Prostate gland (tissue), 2 donors: ENCODE measurements at regions not wholly inside any gene's neighbourhood (a gene's known extent, or its start where the extent isn't known, plus 50 kb on each side); places are given as distances from the start of the nearest gene placed in this dataset.

ENCODE experiments used
- DNase-seq: peaks from one replicate; pipeline ENCODE4 v3.0.0-alpha.2; 2019; ENCODE audit warnings: low spot score
- H3K27ac ChIP-seq, 2 donors: fragments of 200-600 bp; sonication (generic); 2 replicates each; pipeline ENCODE4 v1.5.1; 2017 to 2019
- H3K27me3 ChIP-seq: fragments of 200-600 bp; sonication (generic); replicated peaks from 2 replicates; pipeline ENCODE4 v1.5.1; 2019; ENCODE audit not compliant: insufficient read depth
- H3K36me3 ChIP-seq, 2 donors: fragments of 200-600 bp; sonication (generic); 1 replicate in 1 of 2; 2 replicates in 1 of 2; pipeline versions ENCODE4 v1.5.1 to v1.8.1; 2017 to 2019
- H3K4me1 ChIP-seq: fragments of 200-600 bp; sonication (generic); replicated peaks from 2 replicates; pipeline ENCODE4 v1.5.1; 2019
- H3K4me3 ChIP-seq, 2 donors: fragments of 200-600 bp; sonication (generic); 2 replicates each; pipeline ENCODE4 v1.5.1; 2017 to 2019
- H3K9me3 ChIP-seq: fragments of 200-600 bp; sonication (generic); 2 replicates; pipeline ENCODE4 v1.5.1; 2017
- POLR2A ChIP-seq: fragments of 450-650 bp; IDR thresholded peaks from one replicate; pipeline ENCODE4 v1.6.1; 2016; ENCODE audit warnings: antibody characterized with exemption, mild to moderate bottlenecking
- POLR2AphosphoS5 ChIP-seq: sonication (generic); formaldehyde crosslinking; IDR thresholded peaks from one replicate; pipeline ENCODE4 v1.6.1; 2017; ENCODE audit warnings: antibody characterized with exemption
- WGBS: methylation state at CpG from one replicate; pipeline ENCODE4 v1.1.5; 2018; 5-methylcytosine and 5-hydroxymethylcytosine counted together
- intact Hi-C: fragments of 100-400 bp; cut with DNase I; formaldehyde crosslinking; loops from one replicate; pipeline ENCODE4 v1.14.2; 2022
- TF ChIP-seq, protein P1 (sequence below), 4 experiments: fragments of 200-600 bp in 2 of 4; fragments of 450-650 bp in 2 of 4; sonication (generic) in 2 of 4; IDR thresholded peaks; 1 replicate in 3 of 4; 2 replicates in 1 of 4; pipeline ENCODE4 v1.5.1; 2016 to 2019; ENCODE audit warnings: antibody characterized with exemption in 4 of 4, mild to moderate bottlenecking in 2 of 4, moderate library complexity in 2 of 4

- Histone ChIP-seq H3K4me3 (no peak overlapping the region), H3K27me3 (no peaks in the 10 kb centered on the region), H3K36me3 (no peaks in the 10 kb centered on the region), H3K27ac (no peak overlapping the region), H3K4me1 (no peaks in the 10 kb centered on the region), H3K9me3 (no peaks in the 10 kb centered on the region)
- intact Hi-C loops, result loop anchor here (10.0 kb wide), 1 partner anchor 395 kb away; no protein-coding TSS in a partner anchor
- TF ChIP-seq POLR2A (no peak), POLR2AphosphoS5 (no peak)
- TF ChIP-seq, protein P1, sequence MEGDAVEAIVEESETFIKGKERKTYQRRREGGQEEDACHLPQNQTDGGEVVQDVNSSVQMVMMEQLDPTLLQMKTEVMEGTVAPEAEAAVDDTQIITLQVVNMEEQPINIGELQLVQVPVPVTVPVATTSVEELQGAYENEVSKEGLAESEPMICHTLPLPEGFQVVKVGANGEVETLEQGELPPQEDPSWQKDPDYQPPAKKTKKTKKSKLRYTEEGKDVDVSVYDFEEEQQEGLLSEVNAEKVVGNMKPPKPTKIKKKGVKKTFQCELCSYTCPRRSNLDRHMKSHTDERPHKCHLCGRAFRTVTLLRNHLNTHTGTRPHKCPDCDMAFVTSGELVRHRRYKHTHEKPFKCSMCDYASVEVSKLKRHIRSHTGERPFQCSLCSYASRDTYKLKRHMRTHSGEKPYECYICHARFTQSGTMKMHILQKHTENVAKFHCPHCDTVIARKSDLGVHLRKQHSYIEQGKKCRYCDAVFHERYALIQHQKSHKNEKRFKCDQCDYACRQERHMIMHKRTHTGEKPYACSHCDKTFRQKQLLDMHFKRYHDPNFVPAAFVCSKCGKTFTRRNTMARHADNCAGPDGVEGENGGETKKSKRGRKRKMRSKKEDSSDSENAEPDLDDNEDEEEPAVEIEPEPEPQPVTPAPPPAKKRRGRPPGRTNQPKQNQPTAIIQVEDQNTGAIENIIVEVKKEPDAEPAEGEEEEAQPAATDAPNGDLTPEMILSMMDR (IDR thresholded peaks at IDR 0.05), result no peak
- WGBS, result 75% methylated on average over 7 of the region's 7 CpGs
- DNase-seq, result no peak
Observed at GRCh38 chr12:30839643-30840220, 85.0 kb upstream of the CAPRIN2 start.

GRCh38 chr12:30837595-30837994, 82.8 kb upstream of the CAPRIN2 start:
- H3K36me3 ChIP-seq, result no peaks in the 10 kb centered on the region
- H3K27ac ChIP-seq, result no peak overlapping the region
- TF ChIP-seq POLR2A, result no peak
- TF ChIP-seq, protein P1 (IDR thresholded peaks at IDR 0.05), result no peak
- TF ChIP-seq POLR2AphosphoS5, result no peak
- H3K27me3 ChIP-seq, result no peaks in the 10 kb centered on the region
- H3K9me3 ChIP-seq, result no peaks in the 10 kb centered on the region
- 65% methylated on average over 7 of the region's 7 CpGs for WGBS
- H3K4me3 ChIP-seq, result no peak overlapping the region
- no peaks in the 10 kb centered on the region for H3K4me1 ChIP-seq
- DNase-seq, result no peak
- intact Hi-C loops, result no loop called here

GRCh38 chr12:30836656-30837445, 82.1 kb upstream of the CAPRIN2 start:
- no peaks in the 10 kb centered on the region for H3K36me3 ChIP-seq
- no peaks in the 10 kb centered on the region for H3K9me3 ChIP-seq
- no peaks in the 10 kb centered on the region for H3K4me1 ChIP-seq
- no peak overlapping the region for H3K4me3 ChIP-seq
- TF ChIP-seq POLR2AphosphoS5, result no peak
- no peak for TF ChIP-seq POLR2A
- TF ChIP-seq, protein P1 (IDR thresholded peaks at IDR 0.05), result no peak
- 69% methylated on average over 12 of the region's 12 CpGs for WGBS
- DNase-seq, result no peak
- no peaks in the 10 kb centered on the region for H3K27me3 ChIP-seq
- intact Hi-C loops, result no loop called here
- H3K27ac ChIP-seq, result no peak overlapping the region

- no peak overlapping the region for H3K4me3 ChIP-seq
- no peaks in the 10 kb centered on the region for H3K36me3 ChIP-seq
- no peak for DNase-seq
- no peaks in the 10 kb centered on the region for H3K9me3 ChIP-seq
- H3K27ac ChIP-seq, result no peak overlapping the region
- 96% methylated on average over 4 of the region's 4 CpGs for WGBS
- intact Hi-C loops, result no loop called here
- no peak for TF ChIP-seq POLR2AphosphoS5
- TF ChIP-seq, protein P1 (IDR thresholded peaks at IDR 0.05), result no peak
- no peak for TF ChIP-seq POLR2A
- H3K4me1 ChIP-seq, result no peaks in the 10 kb centered on the region
- no peaks in the 10 kb centered on the region for H3K27me3 ChIP-seq
Observed at GRCh38 chr12:30835216-30835615, 80.5 kb upstream of the CAPRIN2 start.

DNA sequence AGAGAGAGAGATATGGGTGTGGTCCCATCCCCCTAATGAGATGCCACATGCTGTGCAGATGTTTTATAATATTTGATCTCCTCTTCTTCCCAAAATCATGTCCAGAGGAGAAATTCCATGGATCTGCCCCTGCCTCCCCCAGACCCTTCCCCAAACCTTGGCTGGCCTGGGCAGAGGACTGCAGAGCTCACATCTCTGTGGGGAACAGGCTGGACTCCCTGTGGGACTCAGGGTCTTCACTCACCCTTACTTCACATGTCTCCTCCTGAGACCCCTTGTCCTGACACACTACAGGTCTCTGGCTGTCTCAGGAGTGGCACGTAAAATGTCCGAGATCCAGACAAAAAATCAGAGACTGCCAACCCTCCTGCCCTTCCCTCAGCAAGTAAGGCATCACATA, 76.0 kb upstream of the CAPRIN2 start:
- no peaks in the 10 kb centered on the region for H3K36me3 ChIP-seq
- TF ChIP-seq POLR2AphosphoS5 (no peak), POLR2A (no peak)
- TF ChIP-seq, protein P1 (IDR thresholded peaks at IDR 0.05), result no peak
- intact Hi-C loops, result no loop called here
- H3K27me3 ChIP-seq, result no peaks in the 10 kb centered on the region
- H3K4me3 ChIP-seq, result no peak overlapping the region
- 89% methylated on average over 2 of the region's 2 CpGs for WGBS
- H3K4me1 ChIP-seq, result no peaks in the 10 kb centered on the region
- no peak overlapping the region for H3K27ac ChIP-seq
- DNase-seq, result no peak
- no peaks in the 10 kb centered on the region for H3K9me3 ChIP-seq
